Erythroblast (primary cell): ENCODE measurements at regions not wholly inside any gene's neighbourhood (a gene's known extent, or its start where the extent isn't known, plus 50 kb on each side); places are given as distances from the start of the nearest gene placed in this dataset.
"Not testable (repeated sequence)": the region's sequence is repeated elsewhere in the genome, so short reads cannot be mapped to it uniquely, and the experiment has no call there.

Experiments used
- DNase-seq, 2 experiments: peaks; one replicate each; lab custom pipeline; 2025; lab: John Stamatoyannopoulos, UW
- GATA1 ChIP-seq: IDR thresholded peaks from 2 replicates; pipeline ENCODE4 v1.6.1; 2011; ENCODE audit warnings: low read depth, mild to moderate bottlenecking, control low read depth, low read length, moderate library complexity
- POLR2A ChIP-seq: IDR thresholded peaks from 2 replicates; pipeline ENCODE4 v1.6.1; 2011; ENCODE audit warnings: mild to moderate bottlenecking, low read length

DNA sequence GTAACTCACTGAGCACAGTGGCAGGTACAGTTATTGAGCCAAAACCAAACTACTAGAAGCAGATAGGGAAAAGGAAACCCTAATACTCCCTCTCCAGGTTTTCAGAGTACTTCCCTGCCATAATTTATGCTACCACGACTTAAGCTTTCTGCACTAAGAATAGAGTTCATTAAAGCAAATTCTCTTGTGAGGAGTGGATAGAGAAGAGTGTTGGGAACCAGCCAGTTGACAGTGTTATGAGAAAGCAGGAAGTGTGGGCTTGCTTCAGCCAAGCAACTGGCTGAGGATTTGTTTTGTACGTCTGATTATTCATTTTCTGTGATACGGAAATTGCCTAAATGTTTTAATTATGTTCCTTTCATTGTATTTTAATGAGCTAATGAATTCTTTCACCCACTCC is 280.5 kb downstream of the KIF20B start:
- TF ChIP-seq POLR2A, result no peak
- no peak for TF ChIP-seq GATA1
- DNase-seq, result no peak

DNA sequence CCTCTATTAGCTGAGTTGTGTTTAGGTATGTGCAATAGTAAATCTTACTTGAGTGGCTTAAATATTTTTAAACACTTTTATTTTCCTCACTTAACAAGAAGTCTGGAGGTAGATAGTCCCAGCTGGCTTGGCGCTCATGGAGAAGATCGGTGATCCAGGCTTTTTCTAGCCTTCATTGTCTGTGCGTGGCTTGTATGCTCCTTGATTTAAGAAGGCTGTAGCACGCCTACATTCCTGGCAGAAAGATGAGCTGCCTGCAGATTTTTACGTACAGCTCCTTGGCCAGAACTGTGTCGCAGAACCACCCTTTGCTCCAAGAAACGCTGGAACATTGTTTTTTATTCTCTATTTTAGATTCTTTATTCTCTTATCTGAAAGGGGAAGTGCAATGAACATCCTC is 284.1 kb downstream of the KIF20B start:
- no peak for DNase-seq
- no peak for TF ChIP-seq GATA1
- no peak for TF ChIP-seq POLR2A

DNA sequence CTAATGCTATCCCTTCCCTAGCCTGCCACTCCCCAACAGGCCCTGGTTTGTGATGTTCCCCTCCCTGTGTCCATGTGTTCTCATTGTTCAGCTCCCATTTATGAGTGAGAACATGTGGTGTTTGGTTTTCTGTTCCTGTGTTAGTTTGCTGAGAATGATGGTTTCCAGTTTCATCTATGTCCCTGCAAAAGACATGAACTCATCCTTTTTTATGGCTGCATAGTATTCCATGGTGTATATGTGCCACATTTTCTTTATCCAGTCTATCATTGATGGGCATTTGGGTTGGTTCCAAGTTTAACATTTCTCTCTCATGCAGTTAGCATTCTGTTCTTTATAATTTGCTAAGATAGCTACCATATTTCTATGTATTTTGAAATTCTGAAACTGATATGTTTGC is 287.0 kb downstream of the KIF20B start:
- not testable (repeated sequence) for DNase-seq

DNA sequence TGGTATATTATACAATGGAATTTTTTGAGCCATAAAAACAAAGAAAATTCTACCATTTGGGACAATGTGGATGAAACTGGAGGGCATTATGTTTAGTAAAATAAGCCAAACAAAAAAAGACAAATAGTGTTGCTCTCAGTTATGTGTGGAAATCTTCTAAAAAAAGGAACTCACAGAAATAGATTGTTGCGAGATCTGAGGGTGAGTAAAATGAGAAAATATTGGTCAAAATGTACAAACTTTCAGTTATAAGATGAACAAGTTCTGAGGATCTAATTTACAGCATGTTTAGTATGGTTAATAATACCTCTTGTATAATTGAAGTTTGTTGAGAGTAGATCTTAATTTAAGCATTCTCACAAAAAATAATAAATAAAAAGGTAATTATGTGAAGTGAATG is 291.2 kb downstream of the KIF20B start:
- no peak for DNase-seq
- TF ChIP-seq GATA1 (no peak), POLR2A (no peak)

GRCh38 chr10:90007226-90007625 is 305.8 kb downstream of the KIF20B start:
- TF ChIP-seq POLR2A (no peak), GATA1 (no peak)
- DNase-seq, result no peak

DNA sequence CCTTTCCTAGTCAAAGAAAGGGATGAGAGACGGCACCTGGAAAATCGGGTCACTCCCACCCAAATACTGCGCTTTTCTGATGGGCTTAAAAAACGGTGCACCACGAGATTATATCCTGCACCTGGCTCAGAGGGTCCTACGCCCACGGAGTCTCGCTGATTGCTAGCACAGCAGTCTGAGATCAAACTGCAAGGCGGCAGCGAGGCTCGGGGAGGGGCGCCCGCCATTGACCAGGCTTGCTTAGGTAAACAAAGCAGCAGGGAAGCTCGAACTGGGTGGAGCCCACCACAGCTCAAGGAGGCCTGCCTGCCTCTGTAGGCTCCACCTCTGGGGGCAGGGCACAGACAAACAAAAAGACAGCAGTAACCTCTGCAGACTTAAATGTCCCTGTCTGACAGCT is 309.9 kb downstream of the KIF20B start:
- not testable (repeated sequence) for DNase-seq

GRCh38 chr10:90018819-90019218 is 317.4 kb downstream of the KIF20B start:
- TF ChIP-seq GATA1 (no peak), POLR2A (no peak)
- no peak for DNase-seq

GRCh38 chr10:90020506-90020905 is 319.1 kb downstream of the KIF20B start:
- TF ChIP-seq POLR2A (no peak), GATA1 (no peak)
- DNase-seq, result no peak

GRCh38 chr10:90023950-90024349 is 322.6 kb downstream of the KIF20B start:
- DNase-seq, result no peak
- no peak for TF ChIP-seq GATA1
- TF ChIP-seq POLR2A, result no peak

- TF ChIP-seq GATA1 (no peak), POLR2A (no peak)
- DNase-seq, result no peak
Observed at GRCh38 chr10:90028312-90028711, 326.9 kb downstream of the KIF20B start.

- no peak for DNase-seq
- no peak for TF ChIP-seq POLR2A
- no peak for TF ChIP-seq GATA1
Observed at GRCh38 chr10:90031776-90032175, 330.4 kb downstream of the KIF20B start.

- TF ChIP-seq GATA1, result no peak
- TF ChIP-seq POLR2A, result no peak
- DNase-seq, result no peak
Observed at GRCh38 chr10:90032519-90032918, 331.1 kb downstream of the KIF20B start.

- DNase-seq, result not testable (repeated sequence)
Observed at GRCh38 chr10:90034862-90035261, 333.5 kb downstream of the KIF20B start.

DNA sequence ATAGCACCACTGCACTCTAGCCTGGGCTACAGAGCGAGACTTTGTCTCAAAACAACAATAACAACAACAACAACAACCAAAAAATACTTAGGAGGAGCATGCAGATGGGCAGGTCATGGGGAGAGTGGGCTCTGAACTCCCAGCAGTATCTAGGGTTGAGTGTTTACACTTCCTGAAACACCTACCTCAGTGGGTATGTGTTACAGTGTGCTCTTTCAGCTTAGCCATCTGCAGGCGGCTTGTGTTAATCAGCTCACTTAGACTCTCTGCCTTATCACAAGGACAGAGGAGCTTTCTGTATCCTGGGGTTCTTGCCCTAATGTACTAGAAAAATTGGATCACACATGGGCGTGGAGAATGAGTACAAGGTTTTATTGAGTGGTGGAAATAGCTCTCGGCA is 340.2 kb downstream of the KIF20B start:
- TF ChIP-seq GATA1, result no peak
- TF ChIP-seq POLR2A, result no peak
- DNase-seq, result no peak

DNA sequence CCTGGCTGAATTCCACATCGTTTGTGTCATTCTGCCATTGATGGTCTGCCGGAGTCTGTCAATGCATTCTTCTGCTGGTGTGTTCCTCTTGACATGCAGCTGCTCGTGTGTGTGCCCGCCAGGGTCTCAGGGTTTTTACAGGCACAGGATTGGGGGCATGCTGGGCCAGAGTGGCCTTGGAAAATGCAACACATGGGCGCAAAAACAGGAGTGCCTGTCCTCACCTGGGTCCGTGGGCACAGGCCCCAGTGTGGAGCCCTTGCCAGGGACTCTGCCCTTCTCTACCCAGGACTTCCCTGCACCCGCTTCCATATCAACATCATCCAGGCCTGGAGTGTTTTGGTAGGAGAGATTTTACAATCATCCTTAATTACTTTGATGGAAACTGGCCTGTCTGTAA is 340.7 kb downstream of the KIF20B start:
- DNase-seq, result no peak
- TF ChIP-seq POLR2A, result no peak
- TF ChIP-seq GATA1, result no peak

GRCh38 chr10:90047243-90047729 is 345.9 kb downstream of the KIF20B start:
- no peak for TF ChIP-seq GATA1
- no peak for TF ChIP-seq POLR2A
- DNase-seq, result no peak
